OCI-LY7 (cell line): ENCODE measurements at regions not wholly inside any gene's neighbourhood (a gene's known extent, or its start where the extent isn't known, plus 50 kb on each side); places are given as distances from the start of the nearest gene placed in this dataset.
"Not testable (repeated sequence)": the region's sequence is repeated elsewhere in the genome, so short reads cannot be mapped to it uniquely, and the experiment has no call there.

Experiments
- CTCF ChIP-seq: fragments of 200-600 bp; sonication (generic); conservative IDR thresholded peaks from 2 replicates; pipeline ENCODE4 v1.5.1; 2014; ENCODE audit warnings: mild to moderate bottlenecking, antibody characterized with exemption, low read length, moderate library complexity, mixed read lengths
- EZH2phosphoT487 ChIP-seq: fragments of 200-600 bp; sonication (generic); IDR thresholded peaks from 2 replicates; pipeline ENCODE4 v1.6.1; 2018; ENCODE audit warnings: low read depth, borderline replicate concordance, mild to moderate bottlenecking, mixed run types, antibody characterized with exemption, low read length, moderate library complexity, mixed read lengths

GRCh38 chr1:65119-65518, 386.4 kb downstream of the OR4F29 start, which contains the start of gene OR4F5:
- TF ChIP-seq CTCF, EZH2phosphoT487: not testable (repeated sequence)
